HG03039 (cell line): ENCODE measurements at regions not wholly inside any gene's neighbourhood (a gene's known extent, or its start where the extent isn't known, plus 50 kb on each side); places are given as distances from the start of the nearest gene placed in this dataset.

Source experiments
- ATAC-seq: cut with Tn5 transposase; IDR thresholded peaks from one replicate; pipeline ENCODE4 v1.9.1; 2021; ENCODE audit warnings: mild to moderate bottlenecking, moderate library complexity; ENCODE audit not compliant: unreplicated experiment

- ATAC-seq: no peak
Measured at GRCh38 chr1:39107341-39108290, 81.5 kb downstream of the NDUFS5 start.

GRCh38 chr1:39109644-39110043 lies 83.5 kb downstream of the NDUFS5 start:
- ATAC-seq: no peak

GRCh38 chr1:39110325-39110851 lies 84.2 kb downstream of the NDUFS5 start:
- no peak for ATAC-seq

- no peak for ATAC-seq
Measured at GRCh38 chr1:39110882-39111281, 84.7 kb downstream of the NDUFS5 start.

- no peak for ATAC-seq
Measured at GRCh38 chr1:39113109-39113743, 87.1 kb downstream of the NDUFS5 start.

GRCh38 chr1:39115271-39116110 lies 89.0 kb upstream of the MACF1 start:
- no peak for ATAC-seq

- ATAC-seq: no peak
Measured at GRCh38 chr1:39116116-39116607, 88.3 kb upstream of the MACF1 start.

- ATAC-seq: no peak
Measured at GRCh38 chr1:39116860-39117728, 87.4 kb upstream of the MACF1 start.

GRCh38 chr1:39117899-39118450 lies 86.5 kb upstream of the MACF1 start:
- ATAC-seq: no peak

- ATAC-seq: no peak
Measured at GRCh38 chr1:39122056-39122455, 82.4 kb upstream of the MACF1 start.

GRCh38 chr1:39124282-39124681 lies 80.2 kb upstream of the MACF1 start:
- no peak for ATAC-seq

- ATAC-seq: no peak
Measured at GRCh38 chr1:39127513-39127912, 77.0 kb upstream of the MACF1 start.

- ATAC-seq: no peak
Measured at GRCh38 chr1:39128126-39128525, 76.4 kb upstream of the MACF1 start.

GRCh38 chr1:39128959-39129358 lies 75.5 kb upstream of the MACF1 start:
- ATAC-seq: no peak

- ATAC-seq: no peak
Measured at GRCh38 chr1:39129514-39129913, 75.0 kb upstream of the MACF1 start.

- no peak for ATAC-seq
Measured at GRCh38 chr1:39130325-39130724, 74.2 kb upstream of the MACF1 start.

- no peak for ATAC-seq
Measured at GRCh38 chr1:39131940-39132339, 72.6 kb upstream of the MACF1 start.

GRCh38 chr1:39132505-39133339 lies 71.8 kb upstream of the MACF1 start:
- no peak for ATAC-seq

- ATAC-seq: no peak
Measured at GRCh38 chr1:39133340-39133684, 71.2 kb upstream of the MACF1 start.
